ACC112 (cell line): ENCODE measurements at regions not wholly inside any gene's neighbourhood (a gene's known extent, or its start where the extent isn't known, plus 50 kb on each side); places are given as distances from the start of the nearest gene placed in this dataset.

Experiments used
- H2AFZ ChIP-seq: fragments of 200-600 bp; sonication (generic); one replicate; pipeline ENCODE4 v1.6.0; 2017; ENCODE audit warnings: antibody characterized with exemption, low read length; ENCODE audit not compliant: unreplicated experiment
- H3K27ac ChIP-seq: fragments of 200-600 bp; sonication (generic); 2 replicates; pipeline ENCODE4 v1.5.1; 2014; ENCODE audit warnings: low read depth, mild to moderate bottlenecking, antibody characterized with exemption, low read length, moderate library complexity
- H3K27me3 ChIP-seq: fragments of 200-600 bp; sonication (generic); 2 replicates; pipeline ENCODE4 v1.6.1; 2014; ENCODE audit warnings: mild to moderate bottlenecking, antibody characterized with exemption, low read length, moderate library complexity, mixed read lengths; ENCODE audit not compliant: insufficient read depth
- H3K36me3 ChIP-seq: fragments of 200-600 bp; sonication (generic); 2 replicates; pipeline ENCODE4 v1.6.1; 2016; ENCODE audit warnings: mild to moderate bottlenecking, antibody characterized with exemption, low read length, moderate library complexity, mixed read lengths; ENCODE audit not compliant: insufficient read depth
- H3K4me1 ChIP-seq: fragments of 200-600 bp; sonication (generic); one replicate; pipeline ENCODE4 v1.6.1; 2016; ENCODE audit warnings: low read length, mixed read lengths; ENCODE audit not compliant: insufficient read depth, unreplicated experiment, control insufficient read depth
- H3K4me3 ChIP-seq: fragments of 200-600 bp; sonication (generic); 2 replicates; pipeline ENCODE4 v1.5.1; 2014; ENCODE audit warnings: mild to moderate bottlenecking, low read depth, low read length
- H3K79me2 ChIP-seq: fragments of 200-600 bp; sonication (generic); one replicate; pipeline ENCODE4 v1.6.0; 2016; ENCODE audit warnings: low read length; ENCODE audit not compliant: control insufficient read depth, unreplicated experiment, insufficient read depth

- Histone ChIP-seq H3K27ac (no peak overlapping the region), H3K27me3 (no peaks in the 10 kb centered on the region), H3K36me3 (no peaks in the 10 kb centered on the region), H3K4me3 (no peak overlapping the region), H2AFZ (no peak overlapping the region), H3K4me1 (no peaks in the 10 kb centered on the region), H3K79me2 (no peaks in the 10 kb centered on the region)
These were observed 577.1 kb downstream of the HACE1 start for GRCh38 chr6:104282581-104282980.

DNA sequence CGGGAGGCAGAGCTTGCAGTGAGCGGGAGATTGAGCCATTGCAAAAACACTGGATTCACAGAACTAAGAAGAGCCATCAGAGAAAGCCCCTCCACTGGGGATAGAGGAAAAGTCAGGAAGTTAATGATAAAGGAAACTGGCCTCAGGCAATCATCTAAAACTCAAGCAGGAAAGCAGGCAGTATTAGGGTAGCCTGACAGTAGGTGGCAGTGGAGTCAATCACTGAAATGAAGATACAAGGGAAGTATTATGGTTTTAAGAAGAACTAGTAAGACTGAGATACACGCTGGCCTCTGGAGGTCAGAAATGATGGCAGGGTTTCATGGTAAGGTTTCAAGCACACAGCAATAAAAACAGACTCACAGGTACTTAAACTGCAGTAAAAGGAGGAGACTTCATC lies 578.3 kb downstream of the HACE1 start:
- H3K36me3 ChIP-seq, result no peaks in the 10 kb centered on the region
- H2AFZ ChIP-seq, result no peak overlapping the region
- no peak overlapping the region for H3K4me3 ChIP-seq
- no peaks in the 10 kb centered on the region for H3K27me3 ChIP-seq
- no peaks in the 10 kb centered on the region for H3K4me1 ChIP-seq
- no peaks in the 10 kb centered on the region for H3K79me2 ChIP-seq
- H3K27ac ChIP-seq, result no peak overlapping the region

DNA sequence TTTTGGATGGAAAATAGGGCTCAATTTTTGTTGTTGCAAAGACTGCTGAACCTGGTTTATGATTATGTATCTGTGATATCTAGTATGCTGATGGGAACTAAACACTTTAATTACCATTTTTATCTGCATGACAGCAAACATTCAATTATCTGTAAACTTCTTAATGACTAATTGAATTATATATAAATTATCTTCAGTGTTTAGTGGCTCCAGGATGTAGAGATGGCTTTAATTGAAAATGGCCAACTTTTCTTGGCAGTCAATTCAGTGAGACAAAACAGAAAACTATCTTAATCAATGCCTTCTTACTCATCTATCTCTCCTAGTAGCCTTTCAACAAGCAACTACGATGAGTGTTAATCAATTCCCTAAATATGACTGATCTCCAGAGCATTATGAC lies 591.3 kb downstream of the HACE1 start:
- Histone ChIP-seq H3K36me3 (no peaks in the 10 kb centered on the region), H3K27ac (no peak overlapping the region), H3K4me1 (no peaks in the 10 kb centered on the region), H3K4me3 (no peak overlapping the region), H3K27me3 (no peaks in the 10 kb centered on the region), H3K79me2 (no peaks in the 10 kb centered on the region), H2AFZ (no peak overlapping the region)

GRCh38 chr6:104266922-104267321 lies 592.8 kb downstream of the HACE1 start:
- no peaks in the 10 kb centered on the region for H3K4me1 ChIP-seq
- H2AFZ ChIP-seq, result no peak overlapping the region
- H3K27ac ChIP-seq, result no peak overlapping the region
- no peaks in the 10 kb centered on the region for H3K36me3 ChIP-seq
- no peak overlapping the region for H3K4me3 ChIP-seq
- no peaks in the 10 kb centered on the region for H3K27me3 ChIP-seq
- H3K79me2 ChIP-seq, result no peaks in the 10 kb centered on the region

- Histone ChIP-seq H3K36me3 (no peaks in the 10 kb centered on the region), H3K79me2 (no peaks in the 10 kb centered on the region), H2AFZ (no peak overlapping the region), H3K27ac (no peak overlapping the region), H3K4me1 (no peaks in the 10 kb centered on the region), H3K4me3 (no peak overlapping the region), H3K27me3 (no peaks in the 10 kb centered on the region)
These were observed 603.1 kb downstream of the HACE1 start for GRCh38 chr6:104256646-104257045.

- no peak overlapping the region for H2AFZ ChIP-seq
- no peaks in the 10 kb centered on the region for H3K4me1 ChIP-seq
- no peaks in the 10 kb centered on the region for H3K36me3 ChIP-seq
- H3K27me3 ChIP-seq, result no peaks in the 10 kb centered on the region
- no peak overlapping the region for H3K4me3 ChIP-seq
- H3K79me2 ChIP-seq, result no peaks in the 10 kb centered on the region
- H3K27ac ChIP-seq, result no peak overlapping the region
These were observed 606.5 kb downstream of the HACE1 start for GRCh38 chr6:104253236-104253635.

DNA sequence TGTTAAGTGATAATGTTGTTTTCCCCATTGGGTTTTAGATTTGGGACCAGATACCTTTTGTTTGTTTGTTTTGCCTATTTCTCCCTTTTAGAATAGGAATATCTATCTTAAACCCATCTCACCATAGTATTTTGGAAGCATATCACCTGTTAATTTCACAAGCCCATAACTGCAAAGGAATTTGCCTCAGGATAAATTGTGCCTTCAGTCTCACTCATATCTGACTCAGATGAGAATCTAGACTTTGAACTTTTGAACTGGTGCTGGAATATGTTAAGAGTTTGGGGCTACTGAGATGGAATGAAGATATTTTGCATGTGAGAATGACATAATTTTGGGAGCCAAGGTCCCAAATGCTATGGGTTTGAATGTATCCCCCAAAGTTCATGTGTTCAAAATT lies 607.4 kb downstream of the HACE1 start:
- Histone ChIP-seq H3K4me3 (no peak overlapping the region), H3K79me2 (no peaks in the 10 kb centered on the region), H3K27ac (no peak overlapping the region), H3K27me3 (no peaks in the 10 kb centered on the region), H3K4me1 (no peaks in the 10 kb centered on the region), H2AFZ (no peak overlapping the region), H3K36me3 (no peaks in the 10 kb centered on the region)

DNA sequence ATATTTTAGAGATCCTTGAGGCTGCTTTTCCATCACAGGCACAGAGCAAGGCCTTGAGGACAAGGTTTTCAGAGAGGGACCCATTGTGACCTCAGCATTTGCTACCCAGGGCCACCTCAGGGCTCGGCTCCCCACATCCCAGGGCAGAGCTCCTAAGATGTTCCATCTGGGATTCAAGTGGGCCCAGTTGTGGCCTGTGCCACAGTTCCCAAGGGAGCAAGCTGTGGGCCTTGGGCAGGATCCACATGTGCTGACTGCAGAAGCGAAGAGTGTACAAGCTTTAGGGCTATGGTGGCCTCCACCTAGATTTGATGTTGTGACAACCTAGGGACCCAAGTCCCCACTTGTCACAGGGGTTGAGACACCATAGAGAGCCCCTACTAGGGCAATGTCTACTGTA lies 608.1 kb downstream of the HACE1 start:
- Histone ChIP-seq H3K27ac (no peak overlapping the region), H3K79me2 (no peaks in the 10 kb centered on the region), H3K36me3 (no peaks in the 10 kb centered on the region), H2AFZ (no peak overlapping the region), H3K4me3 (no peak overlapping the region), H3K4me1 (no peaks in the 10 kb centered on the region), H3K27me3 (no peaks in the 10 kb centered on the region)

DNA sequence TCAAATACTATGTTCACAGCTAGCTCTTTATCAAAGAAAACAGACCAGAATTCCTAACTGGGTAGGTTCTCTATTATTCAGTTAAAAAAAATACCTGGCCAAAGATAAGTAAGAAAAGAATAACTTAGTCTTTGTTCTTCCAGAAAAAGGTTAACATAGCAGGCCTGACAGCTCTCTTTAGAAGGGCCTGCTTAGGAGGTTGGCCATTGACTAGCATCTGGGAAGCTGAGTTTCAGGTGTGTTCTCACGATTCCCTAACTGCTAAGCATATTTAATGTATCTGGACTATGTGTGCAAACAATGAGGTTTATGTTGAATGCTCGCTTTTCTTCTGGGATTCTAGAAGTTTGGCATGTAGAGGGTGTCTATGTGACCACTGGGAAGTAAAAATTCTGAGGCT lies 618.9 kb downstream of the HACE1 start:
- H3K36me3 ChIP-seq, result no peaks in the 10 kb centered on the region
- H3K79me2 ChIP-seq, result no peaks in the 10 kb centered on the region
- H3K4me3 ChIP-seq, result no peak overlapping the region
- H3K27ac ChIP-seq, result no peak overlapping the region
- no peaks in the 10 kb centered on the region for H3K27me3 ChIP-seq
- H2AFZ ChIP-seq, result no peak overlapping the region
- no peaks in the 10 kb centered on the region for H3K4me1 ChIP-seq

GRCh38 chr6:104239971-104240370 lies 619.7 kb downstream of the HACE1 start:
- H2AFZ ChIP-seq, result no peak overlapping the region
- H3K27me3 ChIP-seq, result no peaks in the 10 kb centered on the region
- H3K79me2 ChIP-seq, result no peaks in the 10 kb centered on the region
- H3K4me3 ChIP-seq, result no peak overlapping the region
- H3K4me1 ChIP-seq, result no peaks in the 10 kb centered on the region
- H3K27ac ChIP-seq, result no peak overlapping the region
- H3K36me3 ChIP-seq, result no peaks in the 10 kb centered on the region

DNA sequence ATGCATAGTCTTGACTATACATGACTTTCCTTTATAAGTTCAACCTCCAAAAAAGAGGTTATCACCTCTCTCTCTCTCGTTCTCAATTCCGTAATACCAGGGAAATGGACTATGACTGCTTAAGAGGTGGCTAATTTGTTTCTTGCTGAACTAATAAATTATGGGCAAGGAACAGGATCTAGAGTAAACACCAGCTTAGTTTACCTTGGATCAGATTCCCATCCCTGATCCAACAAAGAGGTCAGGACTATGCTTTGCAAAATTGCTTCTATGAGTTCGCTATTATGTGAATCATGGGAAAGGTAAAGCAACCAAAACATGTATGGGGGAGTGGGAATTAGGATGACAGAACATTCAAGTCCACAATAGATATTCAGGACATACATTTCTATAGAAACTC lies 630.7 kb downstream of the HACE1 start:
- Histone ChIP-seq H3K4me1 (no peaks in the 10 kb centered on the region), H3K4me3 (no peak overlapping the region), H2AFZ (no peak overlapping the region), H3K36me3 (no peaks in the 10 kb centered on the region), H3K27me3 (no peaks in the 10 kb centered on the region), H3K79me2 (no peaks in the 10 kb centered on the region), H3K27ac (no peak overlapping the region)

- Histone ChIP-seq H3K27me3 (no peaks in the 10 kb centered on the region), H3K4me1 (no peaks in the 10 kb centered on the region), H3K4me3 (no peak overlapping the region), H3K27ac (no peak overlapping the region), H2AFZ (no peak overlapping the region), H3K36me3 (no peaks in the 10 kb centered on the region), H3K79me2 (no peaks in the 10 kb centered on the region)
These were observed 632.2 kb downstream of the HACE1 start for GRCh38 chr6:104227508-104227907.
